K562 (cell line): ENCODE measurements at regions not wholly inside any gene's neighbourhood (a gene's known extent, or its start where the extent isn't known, plus 50 kb on each side); places are given as distances from the start of the nearest gene placed in this dataset.

ENCODE experiments used
- CTCF ChIP-seq, 3 experiments: IDR thresholded peaks in 2 of 3; conservative IDR thresholded peaks in 1 of 3; 2 replicates each; pipeline ENCODE4 v1.5.1; 2011 to 2012; ENCODE audit warnings: low read length in 3 of 3, mild to moderate bottlenecking in 3 of 3, control low read depth in 2 of 3, improper control_type of control experiment in 1 of 3, inconsistent platforms in 1 of 3, low read depth in 1 of 3, mixed read lengths in 1 of 3, moderate library complexity in 1 of 3; ENCODE audit not compliant: insufficient read depth in 2 of 3
- FOXO4 ChIP-seq: fragments of 450-650 bp; formaldehyde crosslinking; IDR thresholded peaks from 2 replicates; pipeline ENCODE4 v1.4.0; 2020; ENCODE audit warnings: mild to moderate bottlenecking, moderate library complexity
- FOXP4 ChIP-seq: sonication (generic); formaldehyde crosslinking; IDR thresholded peaks from 2 replicates; pipeline ENCODE4 v1.8.0; 2022; ENCODE audit warnings: mild to moderate bottlenecking, missing genetic modification reagents, borderline replicate concordance
- MGA ChIP-seq: fragments of 450-650 bp; IDR thresholded peaks from 2 replicates; pipeline ENCODE4 v1.6.1; 2016; ENCODE audit warnings: mild to moderate bottlenecking, moderate library complexity
- POLR2AphosphoS2 ChIP-seq: IDR thresholded peaks from 2 replicates; pipeline ENCODE4 v1.6.1; 2012; ENCODE audit warnings: low read length, improper control_type of control experiment
- POLR2AphosphoS5 ChIP-seq: IDR thresholded peaks from 2 replicates; pipeline ENCODE4 v1.6.1; 2011; ENCODE audit warnings: mild to moderate bottlenecking, low read depth, low read length, moderate library complexity; ENCODE audit not compliant: control insufficient read depth, insufficient read depth

GRCh38 chr3:71881732-71882131, 96.8 kb upstream of the PROK2 start:
- TF ChIP-seq CTCF (IDR thresholded peaks at IDR 0.05 in 2 of 3, conservative IDR thresholded peaks at IDR 0.05 in 1 of 3; ENCODE audit: insufficient read depth in 2 of 3, low read depth in 1 of 3, low read length in 3 of 3) (no peak), POLR2AphosphoS2 (no peak), POLR2AphosphoS5 (no peak), FOXP4 (CRISPR knock-in tag) (no peak), MGA (no peak), FOXO4 (CRISPR knock-in tag) (no peak)
